ENCODE measurements at regions not wholly inside any gene's neighbourhood (a gene's known extent, or its start where the extent isn't known, plus 50 kb on each side); places are given as distances from the start of the nearest gene placed in this dataset.
"Not testable (repeated sequence)": the region's sequence is repeated elsewhere in the genome, so short reads cannot be mapped to it uniquely, and the experiment has no call there.

DNA sequence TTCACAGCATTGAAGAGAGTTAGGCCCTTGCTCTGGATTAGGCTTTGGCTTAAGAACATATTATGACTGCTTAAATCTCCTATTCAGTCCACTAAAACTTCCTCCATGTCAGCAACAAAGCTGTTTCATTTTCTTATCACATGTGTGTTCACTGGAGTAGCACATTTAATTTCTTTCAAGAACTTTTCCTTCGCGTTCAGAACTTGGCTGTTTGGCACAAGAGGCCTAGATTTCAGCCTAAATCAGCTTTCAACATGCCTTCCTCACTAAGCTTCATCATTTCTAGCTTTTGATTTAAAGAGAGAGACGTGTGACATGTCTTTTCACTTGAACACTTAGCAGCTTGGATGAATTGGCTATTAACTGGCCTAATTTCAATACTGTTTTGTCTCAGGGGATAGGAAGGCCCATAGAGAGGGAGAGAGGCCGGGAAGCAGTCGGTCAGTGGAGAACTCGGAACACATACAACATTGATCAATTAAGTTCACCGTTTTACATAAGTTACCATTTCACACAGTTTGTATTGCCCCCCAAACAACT lies 885.2 kb upstream of the AUTS2 start:
- DNase-seq (ENCODE audit: low read depth), result no peak

DNA sequence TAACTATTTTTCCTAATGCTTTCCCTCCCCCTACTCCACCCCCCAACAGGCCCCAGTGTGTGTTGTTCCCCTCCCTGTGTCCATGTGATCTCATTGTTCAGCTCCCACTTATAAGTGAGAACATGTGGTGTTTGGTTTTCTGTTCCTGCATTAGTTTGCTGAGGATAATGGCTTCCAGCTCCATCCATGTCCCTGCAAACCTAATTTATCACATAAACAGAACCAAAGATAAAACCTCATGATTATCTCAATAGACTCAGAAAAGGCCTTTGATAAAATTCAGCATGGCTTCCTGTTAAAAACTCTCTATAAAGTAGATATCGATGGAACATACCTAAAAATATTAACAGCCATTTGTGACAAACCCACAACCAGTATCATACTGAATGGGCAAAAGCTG lies 884.1 kb upstream of the AUTS2 start:
- DNase-seq (ENCODE audit: low read depth), result not testable (repeated sequence)

DNA sequence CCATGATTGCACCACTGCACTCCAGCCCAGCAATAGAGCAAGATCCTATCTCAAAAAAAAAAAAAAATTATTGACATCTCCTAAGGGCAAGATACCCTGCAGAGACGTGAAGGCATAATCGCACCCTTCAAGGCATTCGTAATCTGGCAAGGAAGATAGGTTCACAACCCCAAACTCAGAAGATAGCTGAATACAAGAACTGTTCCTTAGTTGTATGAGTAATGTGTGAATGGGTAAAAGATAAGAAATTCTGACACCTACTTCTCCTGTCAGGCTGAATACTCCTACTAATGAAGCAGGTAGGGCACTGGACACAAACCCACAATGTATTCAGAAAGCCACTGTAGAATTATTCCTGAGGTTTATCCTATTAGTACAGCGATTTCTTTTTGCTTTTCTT lies 882.4 kb upstream of the AUTS2 start:
- no peak for DNase-seq (ENCODE audit: low read depth)

DNA sequence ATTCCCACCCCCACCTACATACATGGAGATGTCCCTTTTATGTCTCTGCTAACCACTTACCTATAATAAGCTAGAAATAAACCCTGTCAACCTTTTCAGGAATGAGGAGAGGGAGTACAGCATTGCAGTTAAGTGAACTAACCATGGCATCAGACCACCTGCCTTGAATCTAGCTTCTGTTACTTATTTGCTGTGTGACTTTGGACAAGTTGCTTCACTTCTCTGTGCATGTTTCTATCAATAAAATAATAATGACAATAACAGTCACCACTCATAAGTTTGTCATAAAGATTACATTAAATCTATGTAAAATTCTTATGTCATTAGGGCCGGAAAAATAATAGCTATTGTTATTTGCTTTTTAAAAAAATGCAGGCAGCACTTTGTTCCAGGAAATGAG lies 881.1 kb upstream of the AUTS2 start:
- DNase-seq (ENCODE audit: low read depth), result no peak

DNA sequence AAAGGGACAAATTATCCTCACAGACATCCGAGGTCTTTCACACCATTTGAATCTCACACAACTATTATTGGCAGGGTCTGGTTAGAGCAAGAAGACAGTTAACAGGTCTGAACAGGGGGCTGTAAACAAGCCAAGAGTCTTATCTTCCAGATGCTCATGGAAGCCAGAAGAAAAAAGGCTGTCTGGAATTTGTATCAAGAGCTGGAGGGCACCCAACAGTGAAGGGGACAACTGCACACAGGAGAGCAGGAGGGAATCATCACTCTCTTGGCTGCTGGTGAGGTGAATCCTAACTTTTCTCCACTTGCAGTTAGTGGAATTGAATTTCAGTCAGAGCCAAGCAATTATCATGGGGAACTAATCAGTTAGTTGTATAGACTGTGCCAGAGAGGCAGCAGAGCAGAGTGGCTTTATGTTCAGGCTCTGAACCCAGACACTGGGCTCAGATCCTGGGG lies 880.2 kb upstream of the AUTS2 start:
- DNase-seq (ENCODE audit: low read depth), result no peak

DNA sequence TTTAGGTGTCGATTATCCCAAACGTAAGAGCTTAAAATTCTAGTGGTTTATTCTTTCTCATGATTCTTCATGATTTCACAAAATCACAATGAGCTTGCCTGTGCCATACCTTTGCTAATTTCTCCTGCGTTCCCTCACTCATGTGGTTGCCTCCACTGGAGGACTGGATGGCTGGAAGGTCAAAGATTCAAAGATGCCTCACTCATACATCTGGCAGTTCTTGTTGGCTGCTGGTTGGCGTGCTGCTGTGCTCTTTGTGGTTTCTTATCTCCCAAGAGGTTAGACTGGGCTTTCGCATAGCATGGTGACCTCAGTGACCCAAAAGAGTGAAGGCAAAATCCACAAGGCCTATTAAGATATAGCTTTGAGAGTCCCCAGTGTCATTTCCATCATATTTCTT lies 877.6 kb upstream of the AUTS2 start:
- no peak for DNase-seq (ENCODE audit: low read depth)

DNA sequence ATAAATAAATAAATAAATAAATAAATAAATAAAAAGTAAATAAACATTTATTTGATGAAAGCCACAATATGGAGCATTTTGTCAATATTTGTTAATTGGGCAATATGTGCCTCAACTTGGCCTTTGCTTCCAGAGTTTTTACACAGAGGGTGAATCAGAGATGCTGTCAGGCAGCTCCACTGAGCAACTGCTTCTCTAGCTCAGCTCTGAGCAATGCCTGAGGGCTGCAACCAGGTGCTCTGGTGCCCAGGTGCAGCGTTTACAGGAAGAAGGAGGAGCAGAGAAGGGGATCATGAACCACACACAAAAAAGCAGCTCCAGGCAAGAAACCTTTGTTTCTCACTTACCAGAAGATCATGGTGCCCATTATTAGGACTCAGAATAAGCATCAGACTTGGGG lies 876.2 kb upstream of the AUTS2 start:
- DNase-seq (ENCODE audit: low read depth), result no peak

DNA sequence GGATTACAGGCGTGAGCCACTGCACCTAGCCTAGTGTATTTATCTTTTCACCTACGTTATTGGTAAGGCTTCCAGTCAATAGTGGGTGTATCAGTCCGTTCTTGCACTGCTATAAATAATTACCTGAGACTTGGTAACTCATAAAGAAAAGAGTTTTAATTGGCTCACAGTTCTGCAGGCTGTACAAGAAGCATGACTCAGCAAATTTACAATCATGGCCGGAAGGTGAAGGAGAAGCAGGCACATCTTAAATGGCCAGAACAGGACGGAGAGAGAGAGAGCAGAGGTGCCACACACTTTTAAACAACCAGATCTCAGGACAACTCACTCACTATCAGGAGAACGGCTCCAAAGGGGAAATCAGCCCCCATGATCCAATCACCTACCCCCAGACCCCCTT lies 873.3 kb upstream of the AUTS2 start:
- no peak for DNase-seq (ENCODE audit: low read depth)

DNA sequence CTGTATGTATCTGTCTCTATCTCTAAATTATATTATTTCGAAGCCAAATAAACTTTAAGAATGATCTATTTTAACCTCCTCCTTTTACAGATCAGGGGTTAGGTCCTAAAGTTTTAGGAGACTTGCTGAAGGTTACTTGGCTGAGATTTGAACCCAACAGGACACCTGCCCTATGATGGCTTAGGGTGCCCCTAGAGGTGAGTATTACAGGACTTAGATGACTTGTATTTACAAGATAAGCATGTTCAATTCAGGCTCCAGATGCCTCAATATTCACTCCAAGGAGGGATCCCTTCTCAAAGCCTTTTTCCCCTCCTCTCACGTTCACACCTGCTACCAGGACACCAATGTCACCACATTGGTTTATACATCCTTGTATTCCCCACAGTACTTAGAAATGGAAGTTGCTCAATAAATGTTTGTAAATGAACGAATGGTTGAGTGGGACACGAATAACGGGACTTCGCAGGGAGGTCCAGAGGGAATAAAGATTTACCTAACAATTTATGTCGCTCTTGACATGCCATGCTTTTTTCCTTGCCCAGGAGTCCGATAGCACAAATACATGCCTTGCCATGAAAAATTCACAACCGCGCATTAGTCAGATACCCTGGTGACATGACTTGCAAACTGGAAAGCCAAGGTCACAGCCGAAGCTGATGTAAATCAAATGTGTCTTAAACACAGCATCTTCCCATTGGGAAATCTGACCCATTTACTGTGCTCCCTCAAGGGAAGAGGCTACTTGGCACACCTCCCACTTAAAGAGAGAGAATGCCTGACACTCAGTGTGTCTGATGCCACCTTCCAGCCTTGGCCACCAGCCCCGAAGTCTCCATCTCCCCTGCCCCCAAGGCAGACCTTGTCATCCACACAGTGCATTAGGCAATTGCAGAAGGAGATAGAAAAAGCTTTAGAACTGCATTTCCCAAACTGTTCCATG lies 872.2 kb upstream of the AUTS2 start:
- DNase-seq (ENCODE audit: low read depth), result no peak

DNA sequence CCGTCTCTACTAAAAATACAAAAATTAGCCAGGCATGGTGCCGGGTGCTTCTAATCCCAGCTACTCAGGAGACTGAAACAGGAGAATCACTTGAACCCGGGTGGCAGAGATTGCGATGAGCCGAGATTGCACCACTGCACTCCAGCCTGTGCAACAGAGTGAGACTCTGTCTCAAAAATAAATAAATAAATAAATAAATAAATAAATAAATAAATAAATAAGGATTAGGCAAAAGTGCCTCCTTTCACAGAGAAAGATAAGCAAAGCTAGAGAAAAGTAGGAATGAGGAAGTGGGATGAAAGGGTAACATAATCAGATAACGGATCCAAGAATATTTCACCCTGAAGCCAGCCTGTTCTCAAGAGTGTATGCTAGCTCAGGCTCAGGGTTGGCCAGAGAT lies 869.6 kb upstream of the AUTS2 start:
- not testable (repeated sequence) for DNase-seq (ENCODE audit: low read depth)

DNA sequence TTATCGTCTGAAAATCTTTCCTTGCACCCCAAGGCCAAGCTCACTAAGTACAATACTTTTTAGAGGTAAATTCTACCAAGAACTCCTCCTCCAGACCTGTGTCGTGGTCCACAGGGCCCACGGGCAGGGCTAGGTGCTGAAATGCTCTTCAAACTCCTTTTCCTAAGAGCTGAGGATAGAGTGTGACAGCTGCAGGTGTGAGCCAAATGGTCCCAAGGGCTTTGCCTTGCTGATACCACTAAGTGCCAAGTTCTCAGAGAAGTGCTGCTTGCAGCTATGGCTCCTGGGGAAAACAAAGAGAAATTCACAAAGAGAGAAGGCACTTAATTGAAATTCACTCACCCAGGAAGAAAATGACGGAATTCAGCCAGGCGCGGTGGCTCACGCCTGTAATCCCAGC lies 868.9 kb upstream of the AUTS2 start:
- no peak for DNase-seq (ENCODE audit: low read depth)

DNA sequence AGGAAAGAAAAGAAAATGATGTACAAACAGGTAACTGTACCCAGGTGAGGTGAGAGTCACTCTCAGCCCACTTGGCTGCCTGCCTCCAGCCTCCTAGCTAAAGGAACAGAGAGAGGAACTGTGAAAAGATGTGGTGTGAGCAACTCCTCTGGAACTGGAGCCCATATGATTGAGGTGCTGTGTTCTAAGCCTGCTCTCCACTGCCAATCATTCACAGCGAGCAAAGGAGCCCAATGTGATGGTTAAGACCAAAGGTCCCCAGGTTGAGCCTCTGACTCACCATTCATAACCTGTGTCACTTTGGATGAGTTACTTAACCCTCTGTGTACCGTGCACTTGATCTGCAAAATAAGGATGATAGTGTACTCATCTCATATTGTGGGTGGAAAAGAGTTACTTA lies 868.1 kb upstream of the AUTS2 start:
- no peak for DNase-seq (ENCODE audit: low read depth)

DNA sequence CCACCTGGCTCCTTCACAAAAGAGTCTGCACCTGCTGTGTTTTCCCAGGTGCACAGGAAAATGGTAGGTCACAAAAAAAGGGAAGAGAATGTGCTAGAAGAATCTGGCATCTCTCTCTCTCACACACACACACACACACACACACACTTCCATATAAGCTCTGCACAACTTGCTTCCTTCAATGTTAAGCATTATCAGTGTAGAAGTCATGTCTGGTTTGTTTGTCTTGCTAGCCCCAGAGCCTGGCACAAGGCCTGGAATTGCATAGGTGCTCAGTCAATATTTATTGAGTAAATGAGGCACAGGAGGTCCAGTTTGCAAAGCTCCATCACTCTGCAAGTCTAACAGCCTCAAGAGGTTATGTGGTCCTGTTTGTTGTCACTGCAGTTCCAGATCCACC lies 867.3 kb upstream of the AUTS2 start:
- no peak for DNase-seq (ENCODE audit: low read depth)

DNA sequence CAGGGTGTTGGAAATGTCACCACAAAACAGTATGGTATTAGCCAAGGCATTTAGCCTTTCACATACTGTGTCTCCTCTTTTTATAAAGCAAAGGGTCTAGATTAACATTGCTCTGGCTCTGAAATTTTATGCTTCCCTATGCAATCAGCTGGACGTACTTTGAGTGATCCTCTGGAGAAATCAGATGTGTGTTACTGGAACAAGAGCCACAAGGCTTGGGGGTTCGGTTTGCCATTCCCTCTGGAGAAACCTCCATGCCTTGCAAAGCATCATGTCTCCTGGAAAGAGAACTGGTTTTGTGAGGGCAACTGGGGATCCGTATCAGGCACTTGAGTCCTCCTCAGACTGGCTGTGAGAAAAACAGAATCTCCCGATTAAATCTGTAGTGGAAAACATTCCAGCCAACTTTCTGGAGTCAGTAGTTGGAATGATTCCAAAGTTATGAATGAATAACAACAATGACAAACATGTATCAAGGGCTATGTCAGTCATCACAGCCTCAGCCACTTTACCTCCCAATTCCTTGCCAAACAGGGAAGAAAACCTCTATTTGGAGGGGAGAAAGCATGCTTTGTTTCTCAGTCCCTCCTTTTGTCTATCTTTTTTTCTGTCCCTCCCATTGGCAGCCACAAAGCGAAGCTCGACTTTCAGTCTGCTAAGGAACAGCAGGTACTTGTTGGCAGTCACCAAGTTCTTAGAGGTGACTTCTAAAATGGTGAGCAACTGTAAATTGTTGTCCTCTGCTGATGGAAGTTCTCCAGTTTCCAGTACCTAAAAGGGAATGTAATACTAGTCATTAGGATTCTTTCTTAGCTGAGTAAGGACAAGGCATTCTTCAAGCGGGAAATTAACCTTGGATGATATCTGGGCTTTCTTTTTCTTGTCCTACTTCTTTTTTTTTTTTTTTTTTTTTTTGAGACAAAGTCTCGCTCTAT lies 864.8 kb upstream of the AUTS2 start:
- DNase-seq (ENCODE audit: low read depth), result no peak

DNA sequence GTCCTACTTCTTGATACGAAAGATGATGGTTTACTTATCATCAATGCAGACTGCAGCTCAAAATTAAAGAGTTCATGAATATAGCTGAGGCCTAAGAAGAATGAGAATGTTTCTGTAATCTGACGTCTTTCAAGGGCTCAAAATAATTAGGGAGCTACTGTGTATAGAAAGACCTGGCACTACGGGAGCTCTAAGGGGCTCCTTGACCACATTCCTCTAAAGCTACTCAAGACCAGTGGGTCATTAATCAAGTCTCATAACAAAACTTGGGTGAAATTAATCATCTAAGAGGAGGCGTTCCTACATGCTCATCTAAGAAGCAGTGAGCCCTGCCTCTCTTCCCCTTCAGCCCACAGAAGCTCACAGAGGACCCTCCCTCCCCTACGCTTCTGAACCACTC lies 863.8 kb upstream of the AUTS2 start:
- no peak for DNase-seq (ENCODE audit: low read depth)

DNA sequence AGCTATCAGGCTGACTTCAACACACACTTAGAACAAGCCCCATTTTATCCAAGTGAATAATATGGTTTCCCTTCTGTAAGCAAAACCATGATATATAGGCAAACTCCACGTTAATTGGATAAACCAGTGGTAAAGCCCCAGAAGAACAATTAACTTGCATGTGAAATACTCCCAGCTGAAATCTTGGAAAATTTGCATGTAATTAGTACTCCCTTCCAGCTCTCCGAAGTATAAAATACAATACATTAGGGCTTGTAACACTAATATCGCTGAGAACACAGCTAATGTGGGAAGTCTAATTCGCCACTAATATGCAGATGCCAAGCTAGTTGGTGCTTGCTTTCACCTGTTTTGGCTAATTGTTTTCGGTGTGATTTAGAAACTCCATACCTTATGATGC lies 859.0 kb upstream of the AUTS2 start:
- no peak for DNase-seq (ENCODE audit: low read depth)

DNA sequence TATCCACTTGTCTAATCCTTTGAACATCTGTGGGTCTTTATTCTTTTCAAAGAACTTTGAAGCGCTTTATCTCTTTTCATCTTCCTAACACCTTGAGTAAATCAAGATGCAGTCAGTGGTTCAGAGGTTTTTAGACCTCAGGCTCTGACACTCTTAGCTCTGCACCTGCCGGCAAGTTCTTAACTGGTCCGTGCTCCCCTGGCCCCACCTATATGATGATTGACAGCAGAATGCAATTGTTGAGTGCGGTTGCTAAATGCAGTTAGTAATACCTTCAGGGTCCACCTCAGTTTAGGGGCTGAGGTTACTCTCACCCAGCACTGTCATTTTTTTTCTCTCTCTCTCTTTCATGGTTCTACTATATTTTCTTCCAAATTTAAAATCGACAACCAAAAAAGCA lies 854.2 kb upstream of the AUTS2 start:
- DNase-seq (ENCODE audit: low read depth), result no peak

DNA sequence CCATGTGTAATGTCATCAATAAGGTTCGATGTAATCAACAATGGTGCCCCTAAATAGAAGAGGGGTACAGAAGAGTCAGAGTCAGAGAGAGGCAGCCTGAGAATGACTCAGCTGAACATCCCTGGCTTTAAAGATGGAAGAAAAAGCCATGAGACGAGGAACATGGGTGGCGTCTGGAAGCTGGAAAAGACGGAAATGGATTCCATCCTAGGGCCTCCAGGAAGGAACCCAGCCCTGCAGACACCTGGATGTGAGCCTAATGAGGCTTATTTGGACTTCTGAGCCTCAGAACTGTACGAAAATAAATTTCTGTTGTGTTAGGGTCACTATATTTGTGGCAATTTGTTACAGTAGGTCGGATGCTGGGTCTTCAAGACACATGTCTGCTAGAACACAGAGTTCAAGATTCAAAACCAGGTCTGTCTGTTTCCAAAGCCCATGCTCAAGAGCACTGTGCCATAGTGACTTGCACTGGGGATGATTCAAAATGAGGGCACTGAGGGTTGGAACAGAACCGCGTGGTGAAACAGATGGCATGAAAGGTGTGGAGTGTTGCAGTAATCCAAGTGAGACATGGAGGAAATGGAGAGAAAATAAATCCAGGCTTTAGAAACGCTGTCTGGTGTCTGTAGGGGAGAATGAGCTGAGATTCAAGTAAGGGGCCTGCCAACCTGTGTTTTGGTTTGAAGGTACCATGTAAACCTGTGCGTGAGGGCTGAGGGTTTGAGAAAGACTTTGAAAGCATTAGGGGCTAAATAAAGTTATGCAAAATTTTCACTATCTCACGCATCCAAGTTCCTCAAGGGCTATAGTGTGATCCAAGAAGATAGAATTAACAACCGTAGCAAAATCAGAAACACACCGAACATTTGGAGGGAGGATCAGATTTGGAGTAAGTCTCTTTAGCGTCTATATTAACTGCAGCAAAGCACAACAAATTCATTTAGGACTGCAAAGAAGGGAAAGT lies 849.1 kb upstream of the AUTS2 start:
- no peak for DNase-seq (ENCODE audit: low read depth)

DNA sequence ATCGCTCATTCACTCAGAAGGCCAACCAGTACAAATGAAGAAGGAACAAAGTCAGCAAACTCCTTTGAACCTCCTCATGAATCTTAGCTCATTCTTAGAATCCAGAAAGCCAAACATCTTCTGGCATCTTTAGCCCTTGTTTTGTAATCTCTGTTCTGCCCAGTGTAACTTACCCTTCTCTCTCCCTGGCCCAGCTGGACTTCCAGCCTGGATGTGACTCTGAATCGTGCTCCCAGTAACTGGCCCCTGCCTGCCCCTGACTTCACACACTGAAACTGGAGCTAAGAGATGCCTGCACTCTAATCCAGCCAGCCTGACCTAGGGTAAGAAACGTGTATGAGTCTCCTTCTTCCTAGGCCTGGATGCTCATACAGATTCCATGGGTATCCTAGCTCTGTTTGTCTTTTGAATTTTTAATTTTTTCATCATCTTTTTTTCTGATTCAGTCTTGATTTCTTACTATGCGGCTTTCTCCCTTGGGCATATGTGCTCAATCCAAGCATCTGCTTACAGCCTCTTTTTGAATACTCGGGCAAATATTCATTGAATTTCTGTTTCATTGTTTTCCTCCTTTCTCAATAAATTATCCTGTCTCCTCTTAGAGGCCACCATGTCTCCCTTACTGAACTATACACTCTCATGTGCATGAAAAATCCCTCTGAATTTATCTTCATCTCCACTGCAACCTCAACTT lies 845.6 kb upstream of the AUTS2 start:
- DNase-seq (ENCODE audit: low read depth), result no peak

DNA sequence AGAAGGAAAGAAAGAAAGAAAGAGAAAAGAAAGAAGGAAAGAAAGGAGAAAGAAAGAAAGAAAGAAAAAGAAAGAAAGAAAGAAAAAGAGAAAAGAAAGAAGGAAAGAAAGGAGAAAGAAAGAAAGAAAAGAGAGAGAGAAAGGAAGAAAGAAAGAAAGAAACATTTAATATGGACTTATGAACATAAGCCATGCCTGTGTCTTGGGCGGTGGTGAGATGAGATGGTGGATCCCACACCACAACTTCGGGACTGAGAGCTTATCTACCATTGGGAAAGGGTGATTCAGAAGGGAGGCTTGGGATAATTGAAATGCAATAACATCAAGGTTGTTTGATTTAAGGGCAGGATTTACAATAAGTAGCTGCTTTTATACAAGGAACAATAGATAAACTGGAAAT lies 843.9 kb upstream of the AUTS2 start:
- no peak for DNase-seq (ENCODE audit: low read depth)

DNA sequence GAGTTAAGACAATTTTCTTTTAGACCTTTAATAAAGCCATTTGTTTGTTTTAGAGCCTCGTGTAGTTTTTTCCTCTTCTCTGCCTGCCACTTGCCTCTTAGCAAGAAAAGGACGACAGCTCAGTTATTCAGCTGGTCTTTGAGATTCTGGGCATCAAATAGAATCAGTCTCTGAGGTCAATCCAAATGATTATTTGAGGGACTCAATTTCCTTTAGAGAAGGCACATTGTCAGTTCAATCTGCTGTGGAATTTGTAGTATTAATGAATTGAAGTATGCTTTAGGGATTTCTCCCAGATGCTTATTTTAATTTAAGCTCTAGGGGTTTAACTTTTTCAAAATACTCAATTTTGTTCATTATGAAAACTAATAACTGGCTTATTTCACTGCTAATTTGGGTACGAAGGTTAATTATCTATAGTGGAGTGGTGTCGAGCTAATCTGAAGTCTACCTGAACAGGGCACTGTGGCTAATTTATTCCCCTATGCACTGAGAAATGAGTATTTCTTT lies 841.2 kb upstream of the AUTS2 start:
- DNase-seq (ENCODE audit: low read depth), result no peak

Measured in stimulated activated CD8-positive, alpha-beta memory T cell treated with anti-CD3 and anti-CD28 coated beads, Interleukin-12 subunit alpha, Interleukin-12 subunit beta, amount 100 ng/mL, for 1 hour (primary cell).